ENCODE measurements at regions not wholly inside any gene's neighbourhood (a gene's known extent, or its start where the extent isn't known, plus 50 kb on each side); places are given as distances from the start of the nearest gene placed in this dataset.

GRCh38 chr3:72576563-72576962, 271.7 kb downstream of the SHQ1 start:
- no peaks in the 10 kb centered on the region for H3K36me3 ChIP-seq (ENCODE audit: control insufficient read depth, insufficient read depth, low read length)
- H3K4me3 ChIP-seq (replicated peaks; ENCODE audit: low read depth, low read length) = no peak overlapping the region
- no peaks in the 10 kb centered on the region for H3K27me3 ChIP-seq (replicated peaks; ENCODE audit: control insufficient read depth, insufficient read depth, low read length)
- no peak for DNase-seq (ENCODE audit: extremely low read depth, insufficient read length)
- TF ChIP-seq CTCF (IDR thresholded peaks at IDR 0.05; ENCODE audit: insufficient read depth, low read length, poor library complexity, severe bottlenecking) = no peak

- DNase-seq (ENCODE audit: extremely low read depth, insufficient read length) = no peak
- Histone ChIP-seq H3K27me3 (replicated peaks; ENCODE audit: control insufficient read depth, insufficient read depth, low read length) (no peaks in the 10 kb centered on the region), H3K4me3 (replicated peaks; ENCODE audit: low read depth, low read length) (no peak overlapping the region), H3K36me3 (ENCODE audit: control insufficient read depth, insufficient read depth, low read length) (no peaks in the 10 kb centered on the region)
- TF ChIP-seq CTCF (IDR thresholded peaks at IDR 0.05; ENCODE audit: insufficient read depth, low read length, poor library complexity, severe bottlenecking) = no peak
Observed at GRCh38 chr3:72574144-72574543, 274.1 kb downstream of the SHQ1 start.

- Histone ChIP-seq H3K36me3 (ENCODE audit: control insufficient read depth, insufficient read depth, low read length) (no peaks in the 10 kb centered on the region), H3K4me3 (replicated peaks; ENCODE audit: low read depth, low read length) (no peak overlapping the region), H3K27me3 (replicated peaks; ENCODE audit: control insufficient read depth, insufficient read depth, low read length) (no peaks in the 10 kb centered on the region)
- TF ChIP-seq CTCF (IDR thresholded peaks at IDR 0.05; ENCODE audit: insufficient read depth, low read length, poor library complexity, severe bottlenecking) = no peak
- no peak for DNase-seq (ENCODE audit: extremely low read depth, insufficient read length)
Observed at GRCh38 chr3:72573051-72573450, 275.2 kb downstream of the SHQ1 start.

- TF ChIP-seq CTCF (IDR thresholded peaks at IDR 0.05; ENCODE audit: insufficient read depth, low read length, poor library complexity, severe bottlenecking) = no peak
- no peak for DNase-seq (ENCODE audit: extremely low read depth, insufficient read length)
- H3K27me3 ChIP-seq (replicated peaks; ENCODE audit: control insufficient read depth, insufficient read depth, low read length) = no peaks in the 10 kb centered on the region
- no peak overlapping the region for H3K4me3 ChIP-seq (replicated peaks; ENCODE audit: low read depth, low read length)
- H3K36me3 ChIP-seq (ENCODE audit: control insufficient read depth, insufficient read depth, low read length) = no peaks in the 10 kb centered on the region
Observed at GRCh38 chr3:72572489-72573007, 275.7 kb downstream of the SHQ1 start.

GRCh38 chr3:72571638-72572114, 276.6 kb downstream of the SHQ1 start:
- DNase-seq (ENCODE audit: extremely low read depth, insufficient read length) = no peak
- TF ChIP-seq CTCF (IDR thresholded peaks at IDR 0.05; ENCODE audit: insufficient read depth, low read length, poor library complexity, severe bottlenecking) = no peak
- H3K4me3 ChIP-seq (replicated peaks; ENCODE audit: low read depth, low read length) = no peak overlapping the region
- no peaks in the 10 kb centered on the region for H3K36me3 ChIP-seq (ENCODE audit: control insufficient read depth, insufficient read depth, low read length)
- H3K27me3 ChIP-seq (replicated peaks; ENCODE audit: control insufficient read depth, insufficient read depth, low read length) = no peaks in the 10 kb centered on the region

GRCh38 chr3:72571052-72571451, 277.2 kb downstream of the SHQ1 start:
- Histone ChIP-seq H3K27me3 (replicated peaks; ENCODE audit: control insufficient read depth, insufficient read depth, low read length) (no peaks in the 10 kb centered on the region), H3K4me3 (replicated peaks; ENCODE audit: low read depth, low read length) (no peak overlapping the region), H3K36me3 (ENCODE audit: control insufficient read depth, insufficient read depth, low read length) (no peaks in the 10 kb centered on the region)
- DNase-seq (ENCODE audit: extremely low read depth, insufficient read length) = no peak
- no peak for TF ChIP-seq CTCF (IDR thresholded peaks at IDR 0.05; ENCODE audit: insufficient read depth, low read length, poor library complexity, severe bottlenecking)
